GM10266 (cell line): ENCODE measurements at regions not wholly inside any gene's neighbourhood (a gene's known extent, or its start where the extent isn't known, plus 50 kb on each side); places are given as distances from the start of the nearest gene placed in this dataset.

Experiments
- DNase-seq: peaks from one replicate; pipeline ENCODE4 v3.0.0; 2012; ENCODE audit errors: extremely low spot score
- TF ChIP-seq, protein P1 (sequence below): IDR thresholded peaks from 2 replicates; pipeline ENCODE4 v1.5.1; 2012; ENCODE audit warnings: mild to moderate bottlenecking, low read depth; ENCODE audit not compliant: control insufficient read depth, insufficient read depth; ENCODE audit errors: missing control alignments

DNA sequence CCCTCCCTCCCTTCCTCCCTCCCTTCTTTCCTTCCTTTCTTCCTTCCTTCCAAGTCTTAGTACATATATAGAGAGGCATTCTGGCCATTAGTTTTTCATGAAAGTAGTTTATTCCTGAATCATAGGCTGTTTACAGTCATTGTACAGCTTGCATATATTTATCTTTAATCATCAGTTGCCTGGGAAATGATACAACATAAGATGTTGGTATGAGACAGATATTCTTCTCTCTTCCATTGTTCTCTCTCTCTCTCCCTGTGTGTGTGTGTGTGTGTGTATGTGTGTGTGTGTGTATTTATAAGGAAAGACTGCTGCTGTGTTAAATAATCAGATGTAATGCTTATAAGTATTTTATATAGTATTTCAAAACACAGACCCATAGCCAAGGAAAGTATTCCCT lies 289.8 kb upstream of the UBE2E3 start:
- TF ChIP-seq, protein P1, sequence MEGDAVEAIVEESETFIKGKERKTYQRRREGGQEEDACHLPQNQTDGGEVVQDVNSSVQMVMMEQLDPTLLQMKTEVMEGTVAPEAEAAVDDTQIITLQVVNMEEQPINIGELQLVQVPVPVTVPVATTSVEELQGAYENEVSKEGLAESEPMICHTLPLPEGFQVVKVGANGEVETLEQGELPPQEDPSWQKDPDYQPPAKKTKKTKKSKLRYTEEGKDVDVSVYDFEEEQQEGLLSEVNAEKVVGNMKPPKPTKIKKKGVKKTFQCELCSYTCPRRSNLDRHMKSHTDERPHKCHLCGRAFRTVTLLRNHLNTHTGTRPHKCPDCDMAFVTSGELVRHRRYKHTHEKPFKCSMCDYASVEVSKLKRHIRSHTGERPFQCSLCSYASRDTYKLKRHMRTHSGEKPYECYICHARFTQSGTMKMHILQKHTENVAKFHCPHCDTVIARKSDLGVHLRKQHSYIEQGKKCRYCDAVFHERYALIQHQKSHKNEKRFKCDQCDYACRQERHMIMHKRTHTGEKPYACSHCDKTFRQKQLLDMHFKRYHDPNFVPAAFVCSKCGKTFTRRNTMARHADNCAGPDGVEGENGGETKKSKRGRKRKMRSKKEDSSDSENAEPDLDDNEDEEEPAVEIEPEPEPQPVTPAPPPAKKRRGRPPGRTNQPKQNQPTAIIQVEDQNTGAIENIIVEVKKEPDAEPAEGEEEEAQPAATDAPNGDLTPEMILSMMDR: no peak
- DNase-seq: no peak

DNA sequence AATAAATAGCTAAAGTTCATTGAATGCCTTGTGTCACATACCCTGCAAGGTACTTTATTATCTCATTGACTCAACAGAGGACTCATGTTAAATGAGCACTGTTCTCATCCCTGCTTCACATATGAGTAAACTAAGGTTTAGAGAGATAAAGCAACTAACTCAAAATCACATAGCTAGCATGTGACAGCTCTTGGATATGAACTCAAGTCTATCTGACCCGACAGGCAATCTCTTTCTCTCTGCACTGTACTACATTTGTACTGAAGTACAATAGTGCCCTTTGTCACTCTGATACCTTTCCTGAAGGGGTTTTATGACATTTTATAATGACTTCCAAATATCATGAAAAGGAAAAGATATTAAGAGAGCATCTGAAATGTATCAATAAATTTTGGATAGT lies 297.5 kb upstream of the UBE2E3 start:
- TF ChIP-seq, protein P1: no peak
- no peak for DNase-seq

DNA sequence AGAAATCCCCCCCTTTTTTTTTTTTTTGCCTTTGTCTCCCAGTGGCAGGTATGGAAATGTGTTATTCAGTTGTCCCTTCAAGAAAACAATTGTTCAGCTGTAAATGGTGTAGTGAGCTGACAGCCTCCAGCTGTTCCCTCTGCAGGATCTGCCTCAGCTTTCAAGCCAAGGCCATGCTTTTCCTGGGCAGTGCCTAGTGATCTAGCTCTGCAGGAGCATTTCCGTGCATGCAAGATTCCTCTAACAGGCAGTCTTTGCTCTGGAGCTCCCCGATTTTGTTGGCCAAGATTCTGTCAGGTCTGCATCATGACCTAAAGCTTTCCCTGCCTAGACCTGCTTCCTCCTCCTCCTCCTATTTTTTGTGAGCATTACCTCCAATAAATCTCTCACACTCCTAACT lies 300.7 kb upstream of the UBE2E3 start:
- no peak for DNase-seq
- TF ChIP-seq, protein P1: no peak

DNA sequence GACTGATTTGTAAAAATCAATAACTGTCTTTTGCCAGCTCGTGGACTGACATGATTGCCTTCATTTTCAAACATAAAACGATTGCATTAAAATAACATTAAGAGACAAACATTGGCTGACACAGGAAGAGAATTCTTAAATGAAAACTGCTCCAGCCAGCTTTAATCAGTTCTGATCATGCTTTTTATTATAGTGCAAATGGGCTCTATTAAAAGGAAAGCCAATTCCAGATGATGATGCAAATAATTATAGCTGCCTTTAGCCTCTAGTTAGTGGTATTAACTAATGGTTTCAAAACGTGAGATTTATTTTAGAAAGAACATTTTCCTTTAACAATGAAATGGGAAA lies 301.8 kb upstream of the UBE2E3 start:
- DNase-seq: no peak

DNA sequence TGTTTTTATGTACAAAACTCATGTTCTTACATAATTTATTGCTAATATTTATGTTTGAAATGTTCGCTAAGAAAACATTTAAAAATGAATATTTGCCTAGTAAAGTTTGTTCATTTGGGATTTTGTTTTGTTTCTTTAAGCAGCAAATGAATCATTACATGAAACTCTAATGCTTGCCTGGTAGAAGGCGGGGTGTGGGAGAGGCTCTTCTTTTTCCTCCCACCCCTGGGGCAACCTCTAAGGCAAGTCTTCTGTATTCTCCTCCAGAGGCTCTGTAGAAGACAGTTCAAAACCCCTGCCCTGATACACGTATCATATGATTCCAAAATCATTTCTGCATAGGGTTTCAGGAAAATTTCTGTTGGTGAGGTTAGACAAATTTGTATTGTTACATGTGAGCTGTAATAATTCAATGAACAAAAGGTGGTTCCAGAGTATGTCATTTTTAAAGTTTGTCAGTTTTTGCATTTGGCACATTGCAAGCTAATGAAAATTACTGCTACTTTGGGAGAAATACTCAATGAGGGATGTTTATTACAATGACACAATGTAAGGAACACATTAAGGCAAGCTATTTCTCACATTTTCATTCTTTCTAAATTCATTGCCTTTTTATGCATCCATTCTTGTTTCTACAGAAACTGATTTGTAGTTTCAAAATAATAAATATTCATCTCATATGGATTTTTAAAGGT lies 302.3 kb upstream of the UBE2E3 start:
- TF ChIP-seq, protein P1: no peak

More for the DNA sequence above, 301.8 kb upstream of the UBE2E3 start:
- TF ChIP-seq, protein P1: no peak

DNA sequence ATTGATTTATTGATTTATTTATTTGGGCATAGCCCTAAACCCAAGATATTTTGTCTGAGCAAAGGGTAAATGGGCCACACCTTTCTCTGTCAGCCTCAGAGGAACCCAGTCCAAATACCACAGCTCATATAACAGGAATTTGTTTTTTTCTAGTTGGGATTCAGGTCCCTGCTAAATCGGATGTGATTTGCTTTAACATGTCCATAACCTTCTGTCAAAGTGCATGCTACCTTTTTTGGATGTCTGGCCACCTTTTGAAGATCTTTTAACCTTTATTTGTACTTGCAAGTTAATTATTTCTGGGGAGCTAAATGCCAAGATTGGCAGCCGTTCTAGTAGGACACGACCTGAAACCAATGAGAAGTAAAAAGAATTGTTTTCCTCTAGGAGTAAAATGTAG lies 303.2 kb upstream of the UBE2E3 start:
- TF ChIP-seq, protein P1: no peak
- no peak for DNase-seq

More for the DNA sequence above, 302.3 kb upstream of the UBE2E3 start:
- DNase-seq: no peak

DNA sequence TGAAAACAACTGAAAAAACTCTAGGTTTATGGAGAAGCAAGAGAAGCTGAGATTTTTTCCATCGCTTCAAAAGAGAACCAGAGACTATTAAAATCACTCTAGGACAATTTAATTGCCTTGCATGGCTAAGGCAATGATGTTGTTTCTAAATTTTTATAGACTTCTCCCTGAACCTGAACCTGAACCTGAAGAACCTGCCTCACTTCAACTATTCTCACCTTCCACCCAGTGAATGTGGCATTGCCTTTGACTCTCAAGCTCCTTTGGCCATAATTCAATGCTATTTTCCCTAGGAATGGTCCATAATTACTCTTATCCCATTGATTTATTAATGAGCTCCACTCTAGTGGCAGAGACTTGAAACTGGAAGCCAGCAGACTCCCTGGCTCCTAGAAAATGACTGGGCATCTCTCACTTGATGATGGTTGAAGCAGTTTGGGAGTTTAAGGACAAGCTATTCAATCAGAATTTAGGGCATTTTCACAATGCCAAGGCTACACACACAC lies 303.8 kb upstream of the UBE2E3 start:
- TF ChIP-seq, protein P1: no peak
- DNase-seq: no peak
